B cell (primary cell): ENCODE measurements at regions not wholly inside any gene's neighbourhood (a gene's known extent, or its start where the extent isn't known, plus 50 kb on each side); places are given as distances from the start of the nearest gene placed in this dataset.

Experiments used
- ATAC-seq: fragments of 200-7000 bp; cut with Tn5 transposase; one replicate; pipeline ENCODE4 v1.10.0; 2021; ENCODE audit warnings: low read depth, mild to moderate bottlenecking, moderate number of reproducible peaks, moderate library complexity
- CTCF ChIA-PET: fragments of 350-600 bp; sonication (Branson Sonifier 250); formaldehyde crosslinking; loops from one replicate; lab custom pipeline; 2021; ENCODE audit warnings: antibody characterized with exemption, inconsistent platforms; lab: Charles Lee
- POLR2A ChIA-PET: fragments of 350-600 bp; sonication (Branson Sonifier 250); formaldehyde crosslinking; loops from one replicate; lab custom pipeline; 2021; ENCODE audit warnings: antibody characterized with exemption; lab: Charles Lee
- DNase-seq: peaks from one replicate; pipeline ENCODE4 v3.0.0; 2013
- H2AFZ ChIP-seq: 2 replicates; pipeline ENCODE4 v1.6.1; 2012; ENCODE audit warnings: mild to moderate bottlenecking, low read depth, low read length; ENCODE audit not compliant: insufficient read depth, poor library complexity, severe bottlenecking
- H3K27ac ChIP-seq, 2 donors: 1 replicate in 1 of 2; 2 replicates in 1 of 2; pipeline ENCODE4 v1.5.1; 2012 to 2013; ENCODE audit warnings: low read length in 2 of 2, mild to moderate bottlenecking in 2 of 2, moderate library complexity in 1 of 2
- H3K27me3 ChIP-seq, 4 experiments: fragments of 200-600 bp in 1 of 4; sonication (generic) in 1 of 4; replicated peaks in 1 of 4; 1 replicate in 2 of 4; 2 replicates in 2 of 4; pipeline versions ENCODE4 v1.6.1 to v1.7.0; 2013 to 2016; ENCODE audit warnings: low read length in 3 of 4, mild to moderate bottlenecking in 2 of 4, mixed read lengths in 1 of 4, moderate library complexity in 1 of 4; ENCODE audit not compliant: insufficient read depth in 4 of 4, control insufficient read depth in 3 of 4; ENCODE audit errors: control extremely low read depth in 1 of 4
- H3K36me3 ChIP-seq, 2 experiments: replicated peaks in 1 of 2; 1 replicate in 1 of 2; 2 replicates in 1 of 2; pipeline versions ENCODE4 v1.6.1 to v1.7.1; 2013; ENCODE audit warnings: low read length in 1 of 2; ENCODE audit not compliant: insufficient read depth in 2 of 2, control insufficient read depth in 1 of 2; ENCODE audit errors: control extremely low read depth in 1 of 2, extremely low read depth in 1 of 2
- H3K4me1 ChIP-seq, 2 donors: fragments of 200-600 bp in 1 of 2; sonication (generic) in 1 of 2; 1 replicate in 1 of 2; 2 replicates in 1 of 2; pipeline versions ENCODE4 v1.5.1 to v1.6.1; 2013 to 2017; ENCODE audit warnings: low read length in 2 of 2; ENCODE audit not compliant: control insufficient read depth in 2 of 2, insufficient read depth in 2 of 2
- H3K4me2 ChIP-seq: replicated peaks from 2 replicates; pipeline ENCODE3; 2012; ENCODE audit warnings: mild to moderate bottlenecking, low read depth, low read length; ENCODE audit not compliant: poor library complexity, severe bottlenecking
- H3K4me3 ChIP-seq, 5 experiments: fragments of 200-600 bp in 1 of 5; sonication (generic) in 1 of 5; 1 replicate in 3 of 5; 2 replicates in 2 of 5; pipeline versions ENCODE4 v1.5.1 to v1.7.0; 2011 to 2016; ENCODE audit warnings: low read length in 4 of 5, mild to moderate bottlenecking in 4 of 5, low read depth in 2 of 5, control low read depth in 1 of 5, moderate library complexity in 1 of 5; ENCODE audit not compliant: insufficient read depth in 1 of 5; ENCODE audit errors: control extremely low read depth in 1 of 5, extremely low read depth in 1 of 5
- H3K79me2 ChIP-seq: fragments of 200-600 bp; sonication (generic); one replicate; pipeline ENCODE4 v1.6.0; 2016; ENCODE audit warnings: low read length; ENCODE audit not compliant: control insufficient read depth, insufficient read depth
- H3K9ac ChIP-seq: fragments of 200-600 bp; sonication (generic); 2 replicates; pipeline ENCODE4 v1.6.1; 2017; ENCODE audit warnings: mild to moderate bottlenecking, low read length, moderate library complexity
- H3K9me3 ChIP-seq, 3 donors: one replicate each; pipeline versions ENCODE4 v1.6.1 to v1.7.1; 2013; ENCODE audit warnings: low read length in 2 of 3; ENCODE audit not compliant: control insufficient read depth in 2 of 3, insufficient read depth in 1 of 3; ENCODE audit errors: control extremely low read depth in 1 of 3
- H4K20me1 ChIP-seq: 2 replicates; pipeline ENCODE4 v1.6.0; 2012; ENCODE audit warnings: mild to moderate bottlenecking, low read length; ENCODE audit not compliant: insufficient read depth, control insufficient read depth, poor library complexity, severe bottlenecking
- H3K27ac Mint-ChIP-seq: one replicate; pipeline ENCODE4 v1.8.0; 2021; ENCODE audit warnings: mixed read lengths
- H3K27me3 Mint-ChIP-seq: one replicate; pipeline ENCODE4 v1.8.0; 2021; ENCODE audit warnings: mixed read lengths
- H3K4me1 Mint-ChIP-seq: one replicate; pipeline ENCODE4 v1.8.0; 2021; ENCODE audit warnings: mixed read lengths
- H3K4me3 Mint-ChIP-seq: one replicate; pipeline ENCODE4 v1.8.0; 2021; ENCODE audit warnings: mixed read lengths
- H3K9me3 Mint-ChIP-seq: one replicate; pipeline ENCODE4 v1.8.0; 2022; ENCODE audit warnings: mixed read lengths; ENCODE audit not compliant: insufficient read depth
- EZH2 ChIP-seq: IDR thresholded peaks from 2 replicates; pipeline ENCODE4 v1.6.1; 2012; ENCODE audit warnings: borderline replicate concordance, low read depth, mild to moderate bottlenecking, moderate library complexity, low read length; ENCODE audit not compliant: insufficient read depth, poor library complexity, severe bottlenecking
- WGBS: methylation state at CpG from one replicate; pipeline ENCODE4 v1.1.5; 2013; ENCODE audit warnings: missing lambda C conversion rate; ENCODE audit not compliant: insufficient coverage; 5-methylcytosine and 5-hydroxymethylcytosine counted together
- intact Hi-C: fragments of 100-400 bp; cut with micrococcal nuclease; formaldehyde crosslinking; loops from one replicate; pipeline ENCODE4 v1.10.0; 2022
- TF ChIP-seq, protein P1 (sequence below): fragments of 200-600 bp; IDR thresholded peaks from one replicate; pipeline ENCODE4 v1.8.0; 2022; ENCODE audit warnings: antibody characterized with exemption, mild to moderate bottlenecking

DNA sequence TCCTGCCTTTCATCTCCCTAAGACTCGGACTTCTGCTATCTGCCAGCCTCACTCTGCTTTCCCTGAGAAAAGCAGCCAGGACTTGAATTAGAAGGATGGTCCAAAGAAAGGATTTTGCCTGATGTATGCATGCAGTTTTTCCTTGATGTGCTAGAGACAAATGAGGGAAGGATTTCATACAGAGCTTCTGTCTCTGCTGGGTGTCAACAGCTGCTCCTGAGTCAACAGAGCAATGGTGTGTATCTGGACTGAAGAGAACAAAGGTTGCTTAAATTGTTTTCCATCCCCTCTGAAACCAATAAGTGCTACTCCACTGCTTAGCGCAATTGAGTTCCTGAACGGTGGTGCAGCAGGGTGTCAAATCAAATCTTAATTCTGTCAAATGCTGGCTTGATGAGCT lies 680.6 kb upstream of the C16orf82 start:
- Histone ChIP-seq H3K27ac (no peak overlapping the region), H3K4me3 (no peak overlapping the region), H3K27me3 (no peaks in the 10 kb centered on the region), H3K9ac (no peak overlapping the region), H3K9me3 (no peaks in the 10 kb centered on the region), H4K20me1 (no peaks in the 10 kb centered on the region), H3K4me2 (no peak overlapping the region), H3K4me1 (no peaks in the 10 kb centered on the region), H2AFZ (no peak overlapping the region), H3K36me3 (no peaks in the 10 kb centered on the region), H3K79me2 (no peaks in the 10 kb centered on the region)
- Mint-ChIP-seq H3K4me3 (no peak overlapping the region), H3K9me3 (no peaks in the 10 kb centered on the region), H3K27ac (no peak overlapping the region), H3K4me1 (no peaks in the 10 kb centered on the region), H3K27me3 (peaks cover 3% of the 10 kb centered on the region)
- ChIA-PET POLR2A (no interaction called here), CTCF (no interaction called here)
- no peak for DNase-seq
- no peak for TF ChIP-seq EZH2
- TF ChIP-seq, protein P1, sequence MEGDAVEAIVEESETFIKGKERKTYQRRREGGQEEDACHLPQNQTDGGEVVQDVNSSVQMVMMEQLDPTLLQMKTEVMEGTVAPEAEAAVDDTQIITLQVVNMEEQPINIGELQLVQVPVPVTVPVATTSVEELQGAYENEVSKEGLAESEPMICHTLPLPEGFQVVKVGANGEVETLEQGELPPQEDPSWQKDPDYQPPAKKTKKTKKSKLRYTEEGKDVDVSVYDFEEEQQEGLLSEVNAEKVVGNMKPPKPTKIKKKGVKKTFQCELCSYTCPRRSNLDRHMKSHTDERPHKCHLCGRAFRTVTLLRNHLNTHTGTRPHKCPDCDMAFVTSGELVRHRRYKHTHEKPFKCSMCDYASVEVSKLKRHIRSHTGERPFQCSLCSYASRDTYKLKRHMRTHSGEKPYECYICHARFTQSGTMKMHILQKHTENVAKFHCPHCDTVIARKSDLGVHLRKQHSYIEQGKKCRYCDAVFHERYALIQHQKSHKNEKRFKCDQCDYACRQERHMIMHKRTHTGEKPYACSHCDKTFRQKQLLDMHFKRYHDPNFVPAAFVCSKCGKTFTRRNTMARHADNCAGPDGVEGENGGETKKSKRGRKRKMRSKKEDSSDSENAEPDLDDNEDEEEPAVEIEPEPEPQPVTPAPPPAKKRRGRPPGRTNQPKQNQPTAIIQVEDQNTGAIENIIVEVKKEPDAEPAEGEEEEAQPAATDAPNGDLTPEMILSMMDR: no peak
- ATAC-seq: no peak
- WGBS: 67% methylated on average over 1 of the region's 3 CpGs
- intact Hi-C loops: no loop called here

DNA sequence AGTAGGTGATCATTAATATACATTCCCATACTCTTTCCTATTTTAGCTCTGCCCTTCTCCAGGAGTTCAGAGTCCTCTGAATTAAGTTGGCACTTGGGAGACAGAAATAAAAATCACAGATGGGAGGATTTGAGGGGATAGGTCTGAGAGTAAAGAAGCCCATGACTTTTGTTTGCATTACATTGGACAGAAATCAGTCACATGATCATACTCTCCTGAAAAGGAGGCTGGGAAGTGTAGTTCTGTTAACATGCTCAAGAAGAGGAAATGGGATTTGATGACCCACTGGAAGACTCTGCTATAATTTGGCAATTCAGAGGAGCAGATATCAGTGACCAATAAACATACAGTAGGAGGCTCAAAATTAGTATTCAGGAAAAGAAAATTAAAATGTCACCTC lies 674.9 kb upstream of the C16orf82 start:
- H3K9me3 ChIP-seq: no peaks in the 10 kb centered on the region
- no peak overlapping the region for H3K27ac ChIP-seq
- no peak overlapping the region for H2AFZ ChIP-seq
- Mint-ChIP-seq H3K9me3 (peaks cover 3% of the 10 kb centered on the region), H3K27me3 (peaks cover 3% of the 10 kb centered on the region), H3K4me1 (no peaks in the 10 kb centered on the region), H3K27ac (no peak overlapping the region), H3K4me3 (no peak overlapping the region)
- no peak overlapping the region for H3K9ac ChIP-seq
- no peak for TF ChIP-seq EZH2
- TF ChIP-seq, protein P1: no peak
- H3K79me2 ChIP-seq: no peaks in the 10 kb centered on the region
- no peak overlapping the region for H3K4me2 ChIP-seq
- POLR2A ChIA-PET: no interaction called here
- H3K4me1 ChIP-seq: no peaks in the 10 kb centered on the region
- H3K36me3 ChIP-seq: no peaks in the 10 kb centered on the region
- H3K27me3 ChIP-seq: no peaks in the 10 kb centered on the region
- ATAC-seq (no peak), DNase-seq (no peak)
- intact Hi-C loops: no loop called here
- H3K4me3 ChIP-seq: no peak overlapping the region
- CTCF ChIA-PET: no interaction called here
- no peaks in the 10 kb centered on the region for H4K20me1 ChIP-seq
